ENCODE measurements at regions not wholly inside any gene's neighbourhood (a gene's known extent, or its start where the extent isn't known, plus 50 kb on each side); places are given as distances from the start of the nearest gene placed in this dataset.

DNA sequence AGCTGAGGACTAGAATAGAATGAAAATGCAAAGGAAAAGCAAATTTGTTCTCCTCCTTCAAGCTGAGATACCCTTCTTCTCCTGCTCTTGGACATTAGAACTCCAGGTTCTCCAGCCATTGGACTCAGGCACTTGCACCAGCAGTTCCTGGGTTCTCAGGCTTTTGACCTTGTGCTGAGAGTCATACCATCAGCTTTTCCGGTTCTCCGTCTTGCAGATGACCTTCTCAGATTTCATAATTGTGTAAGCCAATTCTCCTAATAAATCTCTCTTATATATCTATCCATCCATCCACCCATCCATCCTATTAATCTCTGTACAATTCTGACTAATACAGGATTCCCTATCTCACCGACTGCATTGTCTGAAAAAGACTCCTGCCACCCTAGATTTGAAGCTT lies 108.3 kb downstream of the AHR start:
- WGBS, 2 donors = 63 to 76% methylated on average over 3 of the region's 3 CpGs
- no peak for TF ChIP-seq POLR2A (IDR thresholded peaks at IDR 0.05)
- TF ChIP-seq, protein P1, sequence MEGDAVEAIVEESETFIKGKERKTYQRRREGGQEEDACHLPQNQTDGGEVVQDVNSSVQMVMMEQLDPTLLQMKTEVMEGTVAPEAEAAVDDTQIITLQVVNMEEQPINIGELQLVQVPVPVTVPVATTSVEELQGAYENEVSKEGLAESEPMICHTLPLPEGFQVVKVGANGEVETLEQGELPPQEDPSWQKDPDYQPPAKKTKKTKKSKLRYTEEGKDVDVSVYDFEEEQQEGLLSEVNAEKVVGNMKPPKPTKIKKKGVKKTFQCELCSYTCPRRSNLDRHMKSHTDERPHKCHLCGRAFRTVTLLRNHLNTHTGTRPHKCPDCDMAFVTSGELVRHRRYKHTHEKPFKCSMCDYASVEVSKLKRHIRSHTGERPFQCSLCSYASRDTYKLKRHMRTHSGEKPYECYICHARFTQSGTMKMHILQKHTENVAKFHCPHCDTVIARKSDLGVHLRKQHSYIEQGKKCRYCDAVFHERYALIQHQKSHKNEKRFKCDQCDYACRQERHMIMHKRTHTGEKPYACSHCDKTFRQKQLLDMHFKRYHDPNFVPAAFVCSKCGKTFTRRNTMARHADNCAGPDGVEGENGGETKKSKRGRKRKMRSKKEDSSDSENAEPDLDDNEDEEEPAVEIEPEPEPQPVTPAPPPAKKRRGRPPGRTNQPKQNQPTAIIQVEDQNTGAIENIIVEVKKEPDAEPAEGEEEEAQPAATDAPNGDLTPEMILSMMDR (IDR thresholded peaks at IDR 0.05) = no peak

GRCh38 chr7:17407229-17407628 lies 108.8 kb downstream of the AHR start:
- H3K4me3 ChIP-seq (ENCODE audit: low read depth, poor library complexity, severe bottlenecking) = no peak overlapping the region
- intact Hi-C loops (cut with DNase I; ENCODE audit: low total_unique reads) = no loop called here
- TF ChIP-seq, protein P1 (IDR thresholded peaks at IDR 0.05) = no peak
- no peak for TF ChIP-seq POLR2A (IDR thresholded peaks at IDR 0.05)
- no peak for DNase-seq (ENCODE audit: low spot score in 2 of 2)

More for the DNA sequence above, 108.3 kb downstream of the AHR start:
- no peak overlapping the region for H3K4me3 ChIP-seq (ENCODE audit: low read depth, poor library complexity, severe bottlenecking)
- DNase-seq (ENCODE audit: low spot score in 2 of 2) = no peak
- intact Hi-C loops (cut with DNase I; ENCODE audit: low total_unique reads) = no loop called here

- 46 to 63% methylated on average over 5 of the region's 5 CpGs for WGBS, 2 donors
- peak; percentile 70 to 88 for DNase-seq (ENCODE audit: low spot score in 2 of 2)
- TF ChIP-seq, protein P1 (IDR thresholded peaks at IDR 0.05) = no peak
- no peak for TF ChIP-seq POLR2A (IDR thresholded peaks at IDR 0.05)
- H3K4me3 ChIP-seq (ENCODE audit: low read depth, poor library complexity, severe bottlenecking) = no peak overlapping the region
- intact Hi-C loops (cut with DNase I; ENCODE audit: low total_unique reads) = no loop called here
These were observed 109.9 kb downstream of the AHR start for GRCh38 chr7:17408245-17408903.

GRCh38 chr7:17408904-17409290 lies 110.4 kb downstream of the AHR start:
- no peak overlapping the region for H3K4me3 ChIP-seq (ENCODE audit: low read depth, poor library complexity, severe bottlenecking)
- intact Hi-C loops (cut with DNase I; ENCODE audit: low total_unique reads) = no loop called here
- DNase-seq (ENCODE audit: low spot score in 2 of 2) = no peak
- WGBS, 2 donors = 82 to 83% methylated on average over 4 of the region's 4 CpGs
- TF ChIP-seq, protein P1 (IDR thresholded peaks at IDR 0.05) = no peak
- no peak for TF ChIP-seq POLR2A (IDR thresholded peaks at IDR 0.05)

DNA sequence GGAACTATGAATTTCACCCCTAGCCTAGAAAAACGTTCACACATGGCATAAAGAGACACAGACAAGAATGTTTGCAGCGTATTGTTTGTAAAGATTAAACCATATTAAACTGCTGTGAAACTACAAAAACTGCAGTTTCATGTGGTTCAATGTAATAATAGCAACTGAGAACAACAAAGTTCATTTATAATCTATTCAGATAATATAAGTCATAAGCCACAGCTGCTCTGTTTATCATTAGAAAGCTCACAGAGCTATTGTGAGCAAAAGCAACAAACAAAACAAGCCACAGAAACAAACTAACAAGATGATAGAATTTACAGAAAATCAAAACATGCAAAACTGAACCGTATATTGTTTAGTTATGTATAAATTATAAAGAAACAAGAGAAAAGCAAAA lies 113.5 kb downstream of the AHR start:
- TF ChIP-seq, protein P1 (IDR thresholded peaks at IDR 0.05) = no peak
- no peak for TF ChIP-seq POLR2A (IDR thresholded peaks at IDR 0.05)
- intact Hi-C loops (cut with DNase I; ENCODE audit: low total_unique reads) = no loop called here
- WGBS, 2 donors = 66 to 72% methylated on average over 3 of the region's 3 CpGs
- H3K4me3 ChIP-seq (ENCODE audit: low read depth, poor library complexity, severe bottlenecking) = no peak overlapping the region
- no peak for DNase-seq (ENCODE audit: low spot score in 2 of 2)

GRCh38 chr7:17412883-17413282 lies 114.4 kb downstream of the AHR start:
- H3K4me3 ChIP-seq (ENCODE audit: low read depth, poor library complexity, severe bottlenecking) = no peak overlapping the region
- WGBS, 2 donors = 94 to 100% methylated on average over 1 of the region's 1 CpG
- intact Hi-C loops (cut with DNase I; ENCODE audit: low total_unique reads) = no loop called here
- no peak for DNase-seq (ENCODE audit: low spot score in 2 of 2)
- TF ChIP-seq POLR2A (IDR thresholded peaks at IDR 0.05) = no peak
- TF ChIP-seq, protein P1 (IDR thresholded peaks at IDR 0.05) = no peak
